WI38 (cell line): ENCODE measurements at regions not wholly inside any gene's neighbourhood (a gene's known extent, or its start where the extent isn't known, plus 50 kb on each side); places are given as distances from the start of the nearest gene placed in this dataset.

Experiments
- H3K4me3 ChIP-seq: 2 replicates; pipeline ENCODE4 v1.5.1; 2011; ENCODE audit warnings: low read depth, mild to moderate bottlenecking, control low read depth, low read length
- CTCF ChIP-seq: IDR thresholded peaks from 2 replicates; pipeline ENCODE4 v1.5.1; 2012; ENCODE audit warnings: low read depth, mild to moderate bottlenecking, control low read depth, low read length

GRCh38 chr9:38274800-38275199 is 117.7 kb upstream of the ALDH1B1 start:
- H3K4me3 ChIP-seq, result no peak overlapping the region
- no peak for TF ChIP-seq CTCF

- TF ChIP-seq CTCF, result no peak
- no peak overlapping the region for H3K4me3 ChIP-seq
These were observed 119.8 kb upstream of the ALDH1B1 start for GRCh38 chr9:38272710-38273109.

- TF ChIP-seq CTCF, result no peak
- no peak overlapping the region for H3K4me3 ChIP-seq
These were observed 120.7 kb upstream of the ALDH1B1 start for GRCh38 chr9:38271666-38272241.

- no peak for TF ChIP-seq CTCF
- H3K4me3 ChIP-seq, result no peak overlapping the region
These were observed 122.7 kb upstream of the ALDH1B1 start for GRCh38 chr9:38269775-38270174.

GRCh38 chr9:38263532-38263931 is 129.0 kb upstream of the ALDH1B1 start:
- no peak overlapping the region for H3K4me3 ChIP-seq
- no peak; the same call in 1 of the 2 replicates for TF ChIP-seq CTCF

GRCh38 chr9:38259519-38260218 is 132.8 kb upstream of the ALDH1B1 start:
- no peak overlapping the region for H3K4me3 ChIP-seq
- TF ChIP-seq CTCF, result no peak

- TF ChIP-seq CTCF, result no peak
- no peak overlapping the region for H3K4me3 ChIP-seq
These were observed 133.4 kb upstream of the ALDH1B1 start for GRCh38 chr9:38259056-38259455.
